ENCODE measurements at regions not wholly inside any gene's neighbourhood (a gene's known extent, or its start where the extent isn't known, plus 50 kb on each side); places are given as distances from the start of the nearest gene placed in this dataset.

DNA sequence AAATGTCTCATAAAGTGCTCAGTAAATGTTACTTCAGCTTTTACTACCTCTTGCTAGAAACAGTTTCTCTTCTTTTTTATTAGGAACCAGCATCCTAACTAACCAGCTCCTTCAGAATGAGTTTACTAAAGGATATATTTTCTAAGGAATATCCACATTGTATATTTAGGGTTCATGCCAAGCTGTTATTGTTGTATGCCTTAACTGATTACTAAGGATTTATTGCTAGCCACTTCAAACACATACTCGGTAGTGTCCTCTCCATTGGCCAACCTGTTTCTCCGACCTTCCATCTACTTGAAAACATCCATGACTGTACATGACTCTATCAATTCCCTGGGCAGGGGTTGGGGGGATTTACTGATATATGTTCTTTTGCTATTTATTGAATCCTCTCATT is 906.3 kb upstream of the SORCS1 start (continued):
- no peak for TF ChIP-seq ZNF462 (CRISPR knock-in tag; IDR thresholded peaks at IDR 0.05)
- no peak for TF ChIP-seq STAT1 (IDR thresholded peaks at IDR 0.05; ENCODE audit: unreplicated experiment)
- TF ChIP-seq REST (IDR thresholded peaks at IDR 0.05; ENCODE audit: unreplicated experiment): no peak

DNA sequence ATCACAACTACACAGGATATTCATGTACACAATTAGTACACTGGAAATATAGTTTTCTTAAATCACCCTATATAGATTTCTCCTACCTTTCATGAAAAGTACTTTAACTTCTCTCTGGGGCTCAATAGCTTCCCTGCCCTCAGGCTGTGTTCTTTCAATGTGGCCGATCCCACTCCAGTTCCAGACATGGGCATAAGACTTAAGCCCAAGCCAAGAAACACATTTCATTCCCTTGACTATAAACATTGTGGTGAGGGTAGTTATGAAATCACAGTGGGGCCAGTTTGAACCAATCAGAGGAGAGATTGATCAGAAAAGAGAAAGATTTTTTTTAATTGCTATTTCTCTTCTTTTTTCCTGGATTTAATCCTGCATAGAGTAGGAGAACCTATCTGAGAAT is 904.6 kb upstream of the SORCS1 start:
- H4K20me1 ChIP-seq (replicated peaks; ENCODE audit: insufficient read depth): no peaks in the 10 kb centered on the region
- Mint-ChIP-seq H3K4me3 (no peak overlapping the region), H3K9me3 (no peaks in the 10 kb centered on the region; the same call in 2 of the 3 replicates), H3K36me3 (ENCODE audit: low read depth) (no peaks in the 10 kb centered on the region), H3K4me1 (no peaks in the 10 kb centered on the region), H3K27me3 (ENCODE audit: insufficient read depth, low read depth, poor library complexity) (no peaks in the 10 kb centered on the region), H3K27ac (no peak overlapping the region)
- H3K4me2 ChIP-seq: no peak overlapping the region
- H3K9me2 ChIP-seq (ENCODE audit: insufficient read depth): peaks cover 6% of the 10 kb centered on the region; the same call in 1 of the 2 replicates
- no peak overlapping the region for H3K27ac ChIP-seq (ENCODE audit: low read depth)
- H3K4me3 ChIP-seq: no peak overlapping the region
- H3F3A ChIP-seq (replicated peaks; ENCODE audit: low read depth): no peaks in the 10 kb centered on the region
- H3K27me3 ChIP-seq (ENCODE audit: insufficient read depth): no peaks in the 10 kb centered on the region
- H3K36me3 ChIP-seq (ENCODE audit: insufficient read depth): no peaks in the 10 kb centered on the region
- ATAC-seq: no peak
- H3K4me1 ChIP-seq (ENCODE audit: insufficient read depth): no peaks in the 10 kb centered on the region
- no peak for DNase-seq (ENCODE audit: low spot score)
- H2AFZ ChIP-seq: no peak overlapping the region
- H3K79me2 ChIP-seq (replicated peaks; ENCODE audit: insufficient read depth): no peaks in the 10 kb centered on the region
- TF ChIP-seq ZNF114 (CRISPR knock-in tag; IDR thresholded peaks at IDR 0.05) (no peak), ZNF462 (CRISPR knock-in tag; IDR thresholded peaks at IDR 0.05) (no peak)
- TF ChIP-seq, protein P1, sequence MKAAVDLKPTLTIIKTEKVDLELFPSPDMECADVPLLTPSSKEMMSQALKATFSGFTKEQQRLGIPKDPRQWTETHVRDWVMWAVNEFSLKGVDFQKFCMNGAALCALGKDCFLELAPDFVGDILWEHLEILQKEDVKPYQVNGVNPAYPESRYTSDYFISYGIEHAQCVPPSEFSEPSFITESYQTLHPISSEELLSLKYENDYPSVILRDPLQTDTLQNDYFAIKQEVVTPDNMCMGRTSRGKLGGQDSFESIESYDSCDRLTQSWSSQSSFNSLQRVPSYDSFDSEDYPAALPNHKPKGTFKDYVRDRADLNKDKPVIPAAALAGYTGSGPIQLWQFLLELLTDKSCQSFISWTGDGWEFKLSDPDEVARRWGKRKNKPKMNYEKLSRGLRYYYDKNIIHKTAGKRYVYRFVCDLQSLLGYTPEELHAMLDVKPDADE (IDR thresholded peaks at IDR 0.05): no peak

Measured in GM23338 (cell line).